Chondrocyte (in vitro differentiated cells): ENCODE measurements at regions not wholly inside any gene's neighbourhood (a gene's known extent, or its start where the extent isn't known, plus 50 kb on each side); places are given as distances from the start of the nearest gene placed in this dataset.

Experiments used
- DNase-seq: peaks from one replicate; pipeline ENCODE4 v3.0.0; 2021; ENCODE audit warnings: mixed read lengths, low spot score
- H3K27ac Mint-ChIP-seq: one replicate; pipeline ENCODE4 v1.8.0; 2021; ENCODE audit warnings: mild to moderate bottlenecking, moderate library complexity, mixed read lengths; ENCODE audit not compliant: unreplicated experiment
- H3K27me3 Mint-ChIP-seq: 2 replicates; pipeline ENCODE4 v1.8.0; 2021; ENCODE audit warnings: low read depth, mixed read lengths
- H3K36me3 Mint-ChIP-seq: 2 replicates; pipeline ENCODE4 v1.8.0; 2021; ENCODE audit warnings: low read depth, mixed read lengths
- H3K4me1 Mint-ChIP-seq: 2 replicates; pipeline ENCODE4 v1.8.0; 2021; ENCODE audit warnings: low read depth, mild to moderate bottlenecking, mixed read lengths
- H3K4me3 Mint-ChIP-seq: one replicate; pipeline ENCODE4 v1.8.0; 2021; ENCODE audit warnings: mild to moderate bottlenecking, moderate library complexity, mixed read lengths; ENCODE audit not compliant: unreplicated experiment
- H3K9me3 Mint-ChIP-seq: 2 replicates; pipeline ENCODE4 v1.8.0; 2021; ENCODE audit warnings: low read depth, mixed read lengths
- CTCF ChIP-seq: fragments of 200-600 bp; sonication (generic); IDR thresholded peaks from 2 replicates; pipeline ENCODE4 v1.5.0; 2021; ENCODE audit warnings: antibody characterized with exemption, mild to moderate bottlenecking, moderate library complexity

- DNase-seq: no peak
- H3K4me3 Mint-ChIP-seq: no peak overlapping the region
- no peaks in the 10 kb centered on the region for H3K27me3 Mint-ChIP-seq
- H3K9me3 Mint-ChIP-seq: peaks cover 13% of the 10 kb centered on the region
- no peak for TF ChIP-seq CTCF
- no peak overlapping the region for H3K27ac Mint-ChIP-seq
- no peaks in the 10 kb centered on the region for H3K36me3 Mint-ChIP-seq
- no peaks in the 10 kb centered on the region for H3K4me1 Mint-ChIP-seq
Observed at GRCh38 chr5:4216142-4216541, 620.5 kb downstream of the IRX1 start.

- Mint-ChIP-seq H3K4me3 (no peak overlapping the region), H3K27ac (no peak overlapping the region), H3K27me3 (no peaks in the 10 kb centered on the region), H3K9me3 (peaks cover 4% of the 10 kb centered on the region), H3K36me3 (no peaks in the 10 kb centered on the region), H3K4me1 (no peaks in the 10 kb centered on the region)
- no peak for DNase-seq
- no peak for TF ChIP-seq CTCF
Observed at GRCh38 chr5:4220016-4220415, 624.4 kb downstream of the IRX1 start.

GRCh38 chr5:4221048-4221447 lies 625.4 kb downstream of the IRX1 start:
- Mint-ChIP-seq H3K36me3 (no peaks in the 10 kb centered on the region), H3K9me3 (peaks cover 4% of the 10 kb centered on the region), H3K4me1 (no peaks in the 10 kb centered on the region), H3K27me3 (no peaks in the 10 kb centered on the region), H3K27ac (no peak overlapping the region), H3K4me3 (no peak overlapping the region)
- TF ChIP-seq CTCF: no peak
- DNase-seq: no peak

GRCh38 chr5:4222147-4222546 lies 626.5 kb downstream of the IRX1 start:
- H3K36me3 Mint-ChIP-seq: no peaks in the 10 kb centered on the region
- no peaks in the 10 kb centered on the region for H3K4me1 Mint-ChIP-seq
- no peaks in the 10 kb centered on the region for H3K27me3 Mint-ChIP-seq
- DNase-seq: no peak
- no peak overlapping the region for H3K4me3 Mint-ChIP-seq
- no peak for TF ChIP-seq CTCF
- H3K9me3 Mint-ChIP-seq: peaks cover 4% of the 10 kb centered on the region
- no peak overlapping the region for H3K27ac Mint-ChIP-seq

- Mint-ChIP-seq H3K27ac (no peak overlapping the region), H3K9me3 (peaks cover 4% of the 10 kb centered on the region), H3K27me3 (no peaks in the 10 kb centered on the region)
Observed at GRCh38 chr5:4222821-4223220, 627.2 kb downstream of the IRX1 start.

More at GRCh38 chr5:4222821-4223220, 627.2 kb downstream of the IRX1 start:
- H3K36me3 Mint-ChIP-seq: no peaks in the 10 kb centered on the region
- no peaks in the 10 kb centered on the region for H3K4me1 Mint-ChIP-seq
- no peak overlapping the region for H3K4me3 Mint-ChIP-seq
- no peak for DNase-seq
- no peak for TF ChIP-seq CTCF
